NCI-H2081 (cell line): ENCODE measurements at regions not wholly inside any gene's neighbourhood (a gene's known extent, or its start where the extent isn't known, plus 50 kb on each side); places are given as distances from the start of the nearest gene placed in this dataset.

Experiments used
- DNase-seq, 2 experiments: peaks; one replicate each; lab custom pipeline; 2025; lab: John Stamatoyannopoulos, UW

DNA sequence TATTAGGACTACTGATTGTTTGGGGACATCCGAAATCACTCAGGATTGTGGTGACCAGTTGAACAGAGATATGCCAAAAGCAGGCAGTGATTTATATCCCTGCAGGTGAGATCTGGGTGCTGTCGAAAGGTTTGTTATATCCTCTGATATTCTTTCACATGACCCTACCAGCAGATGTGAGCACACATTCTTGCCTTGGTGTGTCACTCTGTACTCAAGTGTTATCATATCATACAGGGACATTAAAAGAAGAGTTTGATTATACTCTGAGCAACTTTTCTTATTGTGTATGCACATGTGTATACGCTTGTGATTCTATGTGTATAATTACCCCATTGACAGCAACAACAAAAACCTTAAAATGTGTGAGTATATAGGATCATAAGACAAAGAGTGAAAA lies 381.2 kb upstream of the IGFBP7 start:
- no peak for DNase-seq

DNA sequence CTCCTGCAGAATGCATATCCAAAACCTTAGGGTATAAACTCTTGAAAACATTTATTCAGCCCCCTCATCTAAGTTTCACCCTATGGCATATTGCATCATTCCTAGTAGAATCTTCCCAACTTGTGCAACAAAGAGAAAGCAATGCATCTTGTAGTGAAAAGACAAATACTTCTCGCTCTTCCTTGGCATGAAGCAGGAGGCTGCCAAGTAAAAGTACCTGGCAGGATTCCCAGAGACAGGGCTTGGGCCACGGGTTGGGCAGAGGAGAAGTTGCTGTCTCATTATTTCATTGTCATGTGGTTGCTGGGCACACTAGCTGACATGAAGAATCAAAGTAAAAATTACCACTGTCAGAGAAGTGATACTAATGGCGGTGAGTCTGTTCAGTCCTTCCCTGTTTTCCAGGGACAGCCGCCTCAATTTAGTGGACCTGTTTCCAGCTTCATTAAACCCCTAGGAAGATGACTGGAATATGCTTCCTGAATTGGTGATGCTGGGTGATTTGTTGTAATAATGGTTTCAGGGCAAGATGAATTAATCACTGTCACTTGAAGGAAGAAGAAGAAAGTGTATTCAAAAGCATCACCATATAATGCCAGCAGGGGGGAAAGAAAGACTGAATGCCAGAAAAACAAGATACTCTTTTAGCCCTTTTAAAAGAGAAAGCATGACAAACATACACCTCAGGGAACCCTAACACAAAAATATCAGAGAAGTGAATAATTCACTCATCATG lies 380.5 kb upstream of the IGFBP7 start:
- DNase-seq, result no peak

DNA sequence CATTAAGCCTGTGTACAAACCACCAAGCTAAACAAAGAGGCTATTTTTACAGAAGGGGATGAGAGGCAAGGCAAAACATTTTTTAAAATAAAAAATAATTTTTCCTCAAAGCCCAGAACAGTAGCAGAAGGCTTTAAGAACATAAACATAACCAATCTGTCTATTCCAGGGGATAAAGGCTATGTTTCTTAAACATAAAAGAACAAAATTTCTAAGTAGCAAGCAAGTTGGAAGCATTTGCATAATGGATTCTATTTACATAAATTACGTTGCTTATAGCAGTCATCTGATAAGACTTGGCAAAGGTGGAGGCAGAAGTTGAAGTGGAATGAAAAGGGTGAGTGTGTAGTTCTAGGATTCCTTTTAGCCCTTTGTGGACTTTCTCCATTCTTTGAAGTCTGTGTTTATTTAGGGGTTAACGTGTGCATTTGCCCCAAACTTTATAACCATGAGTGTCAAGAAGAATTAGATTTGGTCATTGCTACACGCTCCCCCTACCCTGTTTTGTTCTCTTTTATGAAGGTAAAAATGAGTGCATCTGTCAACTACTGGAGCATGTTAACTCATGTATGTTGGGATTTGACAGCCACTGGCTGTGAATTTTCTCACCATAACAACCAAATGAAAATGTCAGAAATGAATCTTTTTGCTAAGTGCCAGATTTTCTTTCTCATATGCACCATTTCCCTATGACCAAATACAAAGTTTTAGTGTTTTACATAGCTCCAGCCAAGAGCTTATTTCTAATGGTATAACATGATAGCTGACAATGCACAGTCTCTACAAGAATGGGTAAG lies 378.4 kb upstream of the IGFBP7 start:
- DNase-seq, result no peak

DNA sequence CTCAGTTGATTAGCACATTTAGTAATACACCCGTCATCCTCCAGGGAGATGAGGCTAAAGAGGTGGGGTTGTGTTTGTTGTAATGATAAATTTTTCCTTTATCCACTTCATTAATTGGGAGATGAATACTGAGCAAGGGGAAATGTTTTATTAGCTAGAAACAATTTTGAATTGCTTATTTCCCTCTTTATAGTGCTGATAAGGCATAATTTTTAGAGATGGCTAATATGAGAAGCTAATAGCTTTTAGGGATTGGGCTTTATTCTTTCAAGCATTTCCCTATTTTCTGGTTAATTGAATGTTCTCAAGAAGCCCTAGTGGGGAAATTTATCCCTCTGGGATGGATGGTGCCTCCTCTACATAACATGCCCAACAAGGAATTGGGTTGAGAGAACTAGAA lies 365.2 kb upstream of the IGFBP7 start:
- no peak for DNase-seq

DNA sequence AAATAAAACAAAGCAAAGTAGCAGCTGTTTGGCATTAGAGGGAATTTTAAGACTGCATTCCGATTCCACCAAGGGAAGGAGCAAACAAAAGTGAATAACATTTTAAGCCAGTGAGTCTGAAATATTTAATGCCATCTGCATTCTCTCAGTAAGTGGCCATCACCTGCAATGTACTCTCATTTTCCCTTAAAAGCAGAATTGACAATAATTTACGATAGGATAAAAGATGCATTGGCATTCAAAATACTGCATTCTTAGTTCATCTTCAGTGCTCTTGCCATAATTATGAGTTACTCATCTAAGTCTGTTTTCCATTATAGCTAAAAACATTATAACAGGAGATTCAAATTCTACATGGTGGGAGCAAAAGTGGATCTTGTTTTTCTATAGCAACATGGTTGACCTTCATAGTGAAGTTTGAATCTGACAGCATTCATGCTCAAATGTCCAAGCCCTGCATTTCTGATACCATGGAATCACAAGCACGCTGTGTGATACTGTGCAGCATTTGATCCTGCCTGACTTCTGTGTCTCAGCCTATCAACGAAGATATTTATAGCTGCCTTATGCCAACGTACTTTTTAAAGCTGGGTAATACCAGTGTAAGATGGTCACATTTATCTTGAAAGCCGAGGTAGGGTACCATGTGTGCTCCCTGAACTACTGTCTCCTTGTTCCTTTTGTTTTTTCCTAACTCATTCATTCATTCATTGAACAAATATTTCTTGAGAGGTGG lies 355.3 kb upstream of the IGFBP7 start:
- no peak for DNase-seq

DNA sequence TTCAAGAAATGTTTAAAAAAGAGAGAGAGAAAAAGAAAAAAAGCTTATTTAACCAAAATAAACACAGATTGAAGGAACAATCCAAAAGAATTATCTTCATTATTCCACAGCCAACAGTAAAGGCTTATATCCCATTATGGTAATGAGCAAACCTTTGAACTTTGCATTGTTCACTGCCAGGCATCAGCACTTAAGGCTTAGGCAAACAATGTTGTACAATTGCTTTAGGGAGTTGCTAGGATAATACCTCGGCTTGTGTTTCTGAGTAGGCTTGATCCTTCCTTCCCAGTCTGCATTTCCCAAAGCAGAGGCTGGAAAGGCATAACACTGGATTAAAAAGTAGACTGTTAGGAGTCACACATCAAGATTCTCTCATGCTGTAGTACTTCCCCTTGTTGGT lies 352.7 kb upstream of the IGFBP7 start:
- DNase-seq, result peak; percentile 39 to 73

DNA sequence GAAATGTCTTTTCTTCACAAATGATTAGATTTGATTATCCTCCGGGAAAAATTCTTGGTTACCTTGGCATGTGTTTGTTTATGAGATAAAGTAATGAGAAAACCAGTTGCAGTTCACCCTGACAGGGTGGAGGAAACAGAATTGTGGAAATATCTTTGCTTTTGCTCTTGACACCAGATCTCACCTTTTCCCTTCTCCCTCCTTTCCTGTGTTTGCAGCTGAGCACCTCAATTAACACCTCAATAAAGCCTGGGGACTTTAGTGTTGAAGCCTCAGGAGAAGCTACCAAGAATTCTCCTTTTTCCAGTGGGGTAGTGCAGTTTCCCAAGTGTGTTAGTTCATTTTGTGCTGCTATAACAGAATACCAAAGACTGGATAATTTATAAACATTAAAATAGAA lies 350.8 kb upstream of the IGFBP7 start:
- DNase-seq, result no peak

DNA sequence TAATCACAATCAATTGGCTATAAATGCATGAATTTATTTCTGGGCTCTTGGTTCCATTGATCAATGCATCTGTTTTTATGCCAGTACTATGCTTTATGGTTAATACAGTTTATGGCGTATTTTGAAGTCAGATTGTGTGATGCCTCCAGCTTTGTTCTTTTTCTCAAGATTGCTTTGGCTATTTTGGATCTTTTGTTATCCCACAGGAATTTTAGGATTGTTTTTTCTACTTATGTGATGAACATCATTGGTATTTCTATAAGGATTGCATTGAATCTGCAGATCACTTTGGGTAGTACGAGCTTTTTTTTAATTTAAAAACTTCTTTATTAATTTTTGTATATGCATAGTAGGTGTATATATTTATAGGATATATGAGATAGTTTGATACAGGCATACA lies 338.7 kb upstream of the IGFBP7 start:
- no peak for DNase-seq

DNA sequence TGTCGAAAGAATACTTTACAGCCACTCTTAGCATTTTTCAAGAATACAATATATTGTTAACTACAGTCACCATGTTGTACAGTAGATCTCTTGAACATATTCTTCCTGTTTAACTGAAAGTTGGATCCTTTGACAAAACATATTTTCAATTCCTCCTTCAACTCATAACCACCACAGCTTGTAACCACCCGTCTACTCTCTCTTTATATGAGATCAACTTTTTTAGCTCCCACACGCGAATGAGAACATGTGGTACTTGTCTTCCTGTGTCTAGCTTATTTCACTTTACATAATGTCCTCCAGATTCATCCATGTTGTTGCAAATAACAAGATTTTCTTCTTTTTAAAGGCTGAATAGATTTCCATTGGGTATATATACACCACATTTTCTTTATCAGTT lies 338.3 kb upstream of the IGFBP7 start:
- DNase-seq, result no peak

DNA sequence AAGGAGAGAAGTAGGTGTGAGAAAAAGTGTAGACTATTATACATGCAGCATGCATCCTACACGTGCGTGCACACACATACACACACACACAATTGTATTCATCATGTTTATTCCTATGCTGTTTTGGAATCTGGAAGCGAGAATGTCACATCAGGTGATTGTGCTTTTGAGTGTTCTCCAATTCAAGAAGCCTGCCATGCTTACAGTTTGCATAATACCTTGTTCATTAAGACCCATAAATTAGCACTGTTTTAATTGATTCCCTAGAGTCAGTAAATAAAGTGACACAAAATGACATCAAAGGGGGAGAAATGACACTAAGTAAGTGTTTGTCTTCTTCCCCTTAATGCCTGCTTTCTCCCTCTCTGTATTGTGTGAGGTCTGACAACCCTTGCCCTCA lies 336.1 kb upstream of the IGFBP7 start:
- no peak for DNase-seq

DNA sequence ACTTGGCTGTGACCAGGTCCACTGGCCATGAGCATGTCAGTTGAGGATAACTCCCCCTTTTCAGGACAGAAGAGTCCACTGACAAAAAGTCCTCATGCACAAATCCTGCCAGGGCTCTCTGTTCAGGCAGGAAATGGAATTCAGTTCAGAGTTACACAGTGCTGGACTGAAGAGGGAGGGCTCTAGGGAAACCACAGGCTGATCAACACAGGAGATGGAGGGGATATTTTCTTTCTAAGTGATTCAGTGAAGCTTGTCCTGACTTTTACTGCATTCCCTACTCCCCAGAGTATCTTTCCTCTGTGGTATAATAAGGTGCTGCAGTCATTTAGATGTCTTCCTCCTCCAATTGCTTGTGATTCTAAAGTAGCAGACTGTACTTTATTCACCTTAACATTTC lies 335.5 kb upstream of the IGFBP7 start:
- DNase-seq, result no peak

DNA sequence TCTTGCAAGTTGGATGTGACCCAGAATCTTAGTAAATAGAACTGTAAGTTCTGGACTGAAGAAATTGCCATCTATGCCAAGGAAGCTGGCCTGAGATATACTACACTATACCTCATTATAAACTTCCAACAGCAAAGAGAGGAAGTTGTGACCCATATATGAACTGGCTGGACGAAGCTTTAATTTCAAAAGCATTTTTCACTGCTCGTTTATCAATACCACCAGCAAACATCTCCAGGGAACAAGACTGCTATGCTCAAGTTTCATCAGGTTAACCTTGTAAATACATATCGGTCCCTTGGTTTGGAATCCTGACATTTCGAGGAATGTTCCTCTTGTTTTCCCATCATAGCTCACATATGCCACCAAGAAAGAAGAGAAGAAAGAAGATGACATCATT lies 334.5 kb upstream of the IGFBP7 start:
- no peak for DNase-seq

DNA sequence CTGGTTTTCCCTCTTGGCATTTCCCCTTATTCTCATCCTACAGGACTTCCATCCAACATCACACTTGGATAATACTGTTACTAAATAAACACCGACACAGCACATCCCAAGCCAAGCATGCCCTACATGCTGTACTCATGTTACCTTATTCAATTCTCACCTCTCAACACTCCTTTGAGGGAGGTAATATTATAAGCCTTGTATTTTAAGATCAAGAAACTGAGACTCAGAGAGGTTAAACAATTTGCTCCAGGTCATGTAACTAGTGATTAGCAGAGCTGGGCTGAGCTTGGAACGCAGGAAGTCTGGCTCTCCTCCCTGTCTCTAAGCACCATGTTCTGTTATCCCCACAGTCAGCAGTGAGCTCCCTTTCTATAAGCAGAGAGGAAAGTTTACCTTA lies 333.6 kb upstream of the IGFBP7 start:
- no peak for DNase-seq

DNA sequence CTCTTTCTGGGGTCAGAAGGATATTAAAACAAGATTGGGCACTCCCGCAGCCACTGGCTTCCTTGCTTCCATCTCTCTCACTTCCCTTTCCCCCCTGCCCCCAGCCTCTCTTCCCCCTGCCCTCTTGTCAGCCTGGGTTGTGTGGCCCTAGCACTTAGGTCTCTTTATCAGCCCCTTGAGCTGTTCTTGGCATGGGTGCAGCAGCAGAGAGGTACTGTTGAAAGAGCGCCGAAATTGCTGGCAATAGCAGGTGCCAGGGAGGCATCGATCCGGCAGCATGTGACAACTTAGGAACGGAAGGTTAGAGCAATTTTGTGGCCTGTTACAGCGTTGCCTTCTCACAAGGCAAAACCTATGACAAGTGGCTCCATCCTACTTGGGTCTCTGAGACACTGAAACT lies 333.1 kb upstream of the IGFBP7 start:
- DNase-seq, result no peak

DNA sequence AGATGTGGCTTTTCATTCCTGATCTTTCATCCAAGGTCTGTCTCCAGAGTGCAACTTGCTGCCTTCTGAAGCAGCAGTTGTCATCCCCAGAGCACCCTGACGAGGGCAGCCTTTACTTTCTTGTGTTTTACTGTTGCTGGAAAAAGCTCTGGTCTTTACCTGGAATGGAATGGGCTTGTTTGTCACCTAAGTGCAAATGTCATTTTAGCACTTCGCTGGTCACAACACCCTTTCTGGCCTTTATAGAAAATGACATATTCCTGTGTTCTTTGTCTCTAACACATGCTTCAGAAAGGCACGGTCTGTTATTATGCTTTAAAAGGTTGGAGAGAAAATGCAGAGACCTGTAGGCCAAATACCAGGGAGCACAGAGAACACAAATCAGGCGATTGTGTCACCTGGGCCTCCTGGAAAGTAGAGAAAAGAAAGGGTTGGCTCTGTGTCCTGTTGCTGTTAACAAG lies 332.7 kb upstream of the IGFBP7 start:
- peak; percentile 63 to 70 for DNase-seq

DNA sequence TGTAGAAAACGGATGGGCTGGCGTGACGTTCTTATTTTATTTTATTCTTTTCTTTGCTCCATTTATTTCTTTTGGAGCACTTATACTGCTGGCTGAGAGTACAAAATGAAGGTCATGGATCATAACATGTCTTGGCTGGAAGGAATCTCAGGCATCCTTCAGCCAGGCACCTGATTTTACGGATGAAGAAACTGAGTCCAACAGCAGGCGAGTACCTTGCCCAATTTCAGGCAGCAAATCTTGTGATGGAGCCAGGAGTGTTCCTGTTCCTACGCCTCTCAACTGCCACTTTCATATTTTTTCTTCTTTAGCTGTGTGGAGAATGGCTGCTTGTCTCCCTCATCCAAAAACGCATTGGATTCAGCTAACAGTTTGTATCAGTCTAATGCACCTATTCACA lies 332.1 kb upstream of the IGFBP7 start:
- no peak for DNase-seq

DNA sequence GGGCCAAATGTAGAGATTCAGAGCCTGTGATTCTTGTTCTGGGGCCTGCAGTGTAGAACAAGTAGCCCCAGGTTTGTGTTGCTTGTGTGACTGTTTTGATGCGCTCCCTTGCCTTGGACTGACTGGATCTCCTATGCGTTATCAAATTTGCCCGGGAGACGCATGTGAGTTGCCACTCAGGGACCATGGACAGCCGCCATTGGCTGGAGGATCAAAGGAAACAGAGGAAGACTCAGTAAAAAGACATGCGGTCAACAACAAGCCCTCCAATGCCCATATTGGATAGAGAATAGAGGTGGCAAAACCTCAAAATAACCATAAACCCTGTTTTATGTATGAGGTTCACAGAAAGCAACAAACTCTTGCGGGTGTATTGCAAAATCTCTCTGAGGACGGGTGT lies 327.5 kb upstream of the IGFBP7 start:
- DNase-seq, result no peak

DNA sequence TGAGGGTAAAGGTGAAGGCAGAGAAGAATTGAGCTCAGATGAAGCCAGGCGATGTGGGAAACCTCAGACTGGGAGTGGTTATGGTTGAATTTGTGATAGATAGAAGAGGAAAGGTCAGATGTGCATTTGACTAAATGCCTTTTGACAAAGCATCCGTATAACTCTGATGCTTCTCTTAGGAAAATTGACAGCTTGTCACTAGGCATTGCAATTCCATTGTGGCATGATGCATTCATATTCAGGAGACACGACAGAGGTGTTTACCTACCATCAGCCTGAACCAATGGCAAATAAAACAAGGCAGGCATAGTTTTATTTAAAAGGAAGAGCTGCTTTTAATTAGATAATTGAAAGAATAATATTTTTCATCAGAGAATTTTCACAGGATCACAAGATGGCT lies 325.1 kb upstream of the IGFBP7 start:
- no peak for DNase-seq

DNA sequence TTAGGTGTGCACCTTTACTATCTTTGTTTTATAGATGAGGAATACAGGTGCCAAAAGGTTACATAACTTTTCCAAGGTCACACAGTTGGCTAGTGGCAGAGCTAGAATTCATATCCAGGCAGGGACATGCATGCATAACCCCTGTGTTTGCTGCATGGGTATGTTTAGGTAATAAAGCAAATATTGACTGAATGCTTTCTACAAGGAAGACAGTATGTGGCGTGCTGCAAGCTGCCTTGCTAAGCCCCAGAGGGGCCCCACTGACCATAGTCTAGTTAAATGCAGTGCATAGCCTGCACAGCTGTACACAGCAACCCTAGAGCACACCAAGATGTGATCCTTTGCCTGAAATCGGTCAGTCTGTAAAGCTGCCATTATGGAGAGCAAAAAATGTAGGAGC lies 320.5 kb upstream of the IGFBP7 start:
- DNase-seq, result no peak

DNA sequence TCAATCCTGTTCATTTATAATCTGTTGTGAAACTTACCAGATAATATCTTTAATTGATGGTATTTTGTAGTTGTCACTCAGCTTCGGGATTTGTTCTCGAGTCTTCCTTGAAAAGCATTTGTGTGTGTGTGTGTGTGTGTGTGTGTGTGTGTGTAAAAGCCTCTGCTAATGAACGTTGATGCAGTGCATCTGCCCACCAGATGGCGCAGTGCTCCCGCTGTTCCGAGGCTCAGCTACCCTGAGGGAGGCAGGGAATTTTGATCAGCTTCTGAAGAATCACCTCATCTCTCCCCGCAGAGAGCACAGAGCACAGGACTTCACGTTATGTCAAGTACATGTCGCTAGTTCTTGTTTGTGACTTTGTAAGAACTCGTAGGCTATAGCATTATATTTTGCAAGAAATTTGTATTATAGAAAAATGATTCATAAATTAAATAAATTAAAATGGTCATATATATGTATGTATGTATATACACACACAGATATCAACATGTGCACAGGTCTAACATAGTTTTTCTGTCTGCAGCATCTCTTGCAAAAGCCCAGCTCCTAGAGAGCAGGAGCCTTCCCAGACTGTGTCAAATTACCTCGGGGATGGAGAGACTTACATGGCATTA lies 316.7 kb upstream of the IGFBP7 start:
- peak; percentile 72 to 77 for DNase-seq

DNA sequence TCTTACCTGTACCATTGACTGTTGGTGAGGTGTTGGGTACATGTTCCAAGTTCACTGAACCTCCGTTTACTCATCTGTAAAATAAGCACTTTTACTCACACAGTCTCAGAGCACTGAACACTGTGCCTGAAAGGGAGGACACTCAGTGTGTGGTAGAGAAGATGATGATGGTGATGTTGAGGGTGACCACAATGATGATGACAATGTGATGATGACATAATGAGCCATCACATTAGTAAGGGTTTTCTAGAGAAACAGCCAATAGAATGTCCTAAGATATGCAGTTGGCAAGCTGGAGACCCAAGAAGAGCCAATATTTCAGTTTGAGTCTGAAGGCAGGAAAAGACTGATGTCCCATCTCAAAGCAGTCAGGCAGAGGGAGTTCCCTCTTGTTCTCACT lies 315.4 kb upstream of the IGFBP7 start:
- DNase-seq, result no peak

DNA sequence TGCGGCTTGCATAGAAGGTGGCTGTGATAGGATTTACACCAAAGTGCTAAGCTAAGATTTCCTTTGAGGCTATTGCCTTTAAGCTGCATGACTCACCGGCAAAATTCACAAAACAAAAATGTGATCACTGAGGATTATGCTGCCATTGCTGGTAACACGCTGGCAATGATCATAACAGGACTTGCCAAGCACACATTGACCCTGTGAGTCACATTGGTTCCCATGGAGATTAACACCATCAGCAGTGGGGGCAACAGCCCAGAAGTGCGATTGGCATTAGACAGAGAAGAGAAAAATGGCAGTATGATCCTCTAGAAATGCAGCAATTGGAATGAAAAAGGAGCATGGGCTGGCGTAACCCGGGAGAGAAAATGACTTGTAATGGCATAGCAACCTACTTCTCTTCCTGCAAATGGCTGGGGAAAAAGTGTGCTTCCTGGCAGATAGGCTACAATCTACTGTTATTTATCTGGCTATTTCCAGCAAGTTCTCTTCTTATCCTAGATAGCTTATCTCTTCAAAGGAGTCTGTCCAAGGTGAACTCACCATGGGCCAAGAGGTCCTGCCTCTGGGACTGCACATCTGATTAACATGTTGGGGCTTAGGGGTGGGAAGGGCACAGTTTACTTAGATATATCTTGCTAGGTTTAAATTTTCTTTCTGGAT lies 314.2 kb upstream of the IGFBP7 start:
- DNase-seq, result no peak
